OCI-LY7 (cell line): ENCODE measurements at regions not wholly inside any gene's neighbourhood (a gene's known extent, or its start where the extent isn't known, plus 50 kb on each side); places are given as distances from the start of the nearest gene placed in this dataset.

Experiments
- EZH2phosphoT487 ChIP-seq: fragments of 200-600 bp; sonication (generic); IDR thresholded peaks from 2 replicates; pipeline ENCODE4 v1.6.1; 2018; ENCODE audit warnings: low read depth, borderline replicate concordance, mild to moderate bottlenecking, mixed run types, antibody characterized with exemption, low read length, moderate library complexity, mixed read lengths
- TF ChIP-seq, protein P1 (sequence below): fragments of 200-600 bp; sonication (generic); conservative IDR thresholded peaks from 2 replicates; pipeline ENCODE4 v1.5.1; 2014; ENCODE audit warnings: mild to moderate bottlenecking, antibody characterized with exemption, low read length, moderate library complexity, mixed read lengths

DNA sequence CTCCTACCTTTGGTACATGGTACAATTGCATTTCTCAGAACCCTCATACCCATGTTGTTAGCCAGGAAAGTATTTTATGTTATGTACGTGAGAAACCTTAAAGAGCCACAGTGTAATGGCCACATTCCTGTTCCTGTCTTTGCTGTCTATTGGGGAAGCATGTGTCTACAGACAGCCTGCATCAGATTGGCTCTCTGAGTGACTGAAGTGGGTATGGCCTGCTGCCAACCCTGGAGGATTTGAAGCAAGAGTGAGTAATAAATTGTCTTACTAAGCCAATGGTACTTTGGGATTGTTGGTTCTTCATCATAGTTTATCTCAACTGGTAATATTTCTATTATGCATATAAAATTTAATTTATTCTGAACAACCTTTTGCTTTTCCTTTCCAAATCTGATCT lies 574.1 kb downstream of the LMO7 start:
- TF ChIP-seq, protein P1, sequence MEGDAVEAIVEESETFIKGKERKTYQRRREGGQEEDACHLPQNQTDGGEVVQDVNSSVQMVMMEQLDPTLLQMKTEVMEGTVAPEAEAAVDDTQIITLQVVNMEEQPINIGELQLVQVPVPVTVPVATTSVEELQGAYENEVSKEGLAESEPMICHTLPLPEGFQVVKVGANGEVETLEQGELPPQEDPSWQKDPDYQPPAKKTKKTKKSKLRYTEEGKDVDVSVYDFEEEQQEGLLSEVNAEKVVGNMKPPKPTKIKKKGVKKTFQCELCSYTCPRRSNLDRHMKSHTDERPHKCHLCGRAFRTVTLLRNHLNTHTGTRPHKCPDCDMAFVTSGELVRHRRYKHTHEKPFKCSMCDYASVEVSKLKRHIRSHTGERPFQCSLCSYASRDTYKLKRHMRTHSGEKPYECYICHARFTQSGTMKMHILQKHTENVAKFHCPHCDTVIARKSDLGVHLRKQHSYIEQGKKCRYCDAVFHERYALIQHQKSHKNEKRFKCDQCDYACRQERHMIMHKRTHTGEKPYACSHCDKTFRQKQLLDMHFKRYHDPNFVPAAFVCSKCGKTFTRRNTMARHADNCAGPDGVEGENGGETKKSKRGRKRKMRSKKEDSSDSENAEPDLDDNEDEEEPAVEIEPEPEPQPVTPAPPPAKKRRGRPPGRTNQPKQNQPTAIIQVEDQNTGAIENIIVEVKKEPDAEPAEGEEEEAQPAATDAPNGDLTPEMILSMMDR, result no peak
- TF ChIP-seq EZH2phosphoT487, result no peak
